GM12873 (cell line): ENCODE measurements at regions not wholly inside any gene's neighbourhood (a gene's known extent, or its start where the extent isn't known, plus 50 kb on each side); places are given as distances from the start of the nearest gene placed in this dataset.

Source experiments
- CTCF ChIP-seq: IDR thresholded peaks from 2 replicates; pipeline ENCODE4 v1.5.1; 2012; ENCODE audit warnings: low read depth, mild to moderate bottlenecking, moderate library complexity, low read length, control low read depth; ENCODE audit not compliant: insufficient read depth; ENCODE audit errors: missing control alignments

GRCh38 chr10:131810036-131810804 is 90.6 kb upstream of the PPP2R2D start:
- TF ChIP-seq CTCF: no peak

- no peak for TF ChIP-seq CTCF
Measured at GRCh38 chr10:131810805-131811629, 89.8 kb upstream of the PPP2R2D start.

GRCh38 chr10:131811630-131812403 is 89.0 kb upstream of the PPP2R2D start:
- TF ChIP-seq CTCF: no peak

GRCh38 chr10:131812736-131813604 is 87.8 kb upstream of the PPP2R2D start:
- no peak for TF ChIP-seq CTCF

GRCh38 chr10:131814567-131815265 is 86.1 kb upstream of the PPP2R2D start:
- TF ChIP-seq CTCF: no peak

- no peak for TF ChIP-seq CTCF
Measured at GRCh38 chr10:131815266-131816156, 85.3 kb upstream of the PPP2R2D start.
